Transverse colon (tissue), 4 donors: ENCODE measurements at regions not wholly inside any gene's neighbourhood (a gene's known extent, or its start where the extent isn't known, plus 50 kb on each side); places are given as distances from the start of the nearest gene placed in this dataset.

Experiments
- CTCF ChIP-seq, 5 experiments: fragments of 200-600 bp in 3 of 5; fragments of 450-650 bp in 2 of 5; sonication (generic) in 3 of 5; IDR thresholded peaks; 1 replicate in 2 of 5; 2 replicates in 3 of 5; pipeline ENCODE4 v1.5.1; 2016 to 2017; ENCODE audit warnings: antibody characterized with exemption in 5 of 5, inconsistent platforms in 3 of 5, mild to moderate bottlenecking in 2 of 5, moderate library complexity in 1 of 5
- EP300 ChIP-seq: sonication (generic); formaldehyde crosslinking; IDR thresholded peaks from one replicate; pipeline ENCODE4 v1.6.1; 2017; ENCODE audit warnings: antibody characterized with exemption, low read depth
- POLR2A ChIP-seq: fragments of 450-650 bp; IDR thresholded peaks from one replicate; pipeline ENCODE4 v1.6.1; 2016; ENCODE audit warnings: antibody characterized with exemption, mild to moderate bottlenecking, moderate library complexity
- POLR2AphosphoS5 ChIP-seq, 3 donors: sonication (generic); formaldehyde crosslinking; IDR thresholded peaks; one replicate each; pipeline ENCODE4 v1.6.1; 2016; ENCODE audit warnings: antibody characterized with exemption in 3 of 3

DNA sequence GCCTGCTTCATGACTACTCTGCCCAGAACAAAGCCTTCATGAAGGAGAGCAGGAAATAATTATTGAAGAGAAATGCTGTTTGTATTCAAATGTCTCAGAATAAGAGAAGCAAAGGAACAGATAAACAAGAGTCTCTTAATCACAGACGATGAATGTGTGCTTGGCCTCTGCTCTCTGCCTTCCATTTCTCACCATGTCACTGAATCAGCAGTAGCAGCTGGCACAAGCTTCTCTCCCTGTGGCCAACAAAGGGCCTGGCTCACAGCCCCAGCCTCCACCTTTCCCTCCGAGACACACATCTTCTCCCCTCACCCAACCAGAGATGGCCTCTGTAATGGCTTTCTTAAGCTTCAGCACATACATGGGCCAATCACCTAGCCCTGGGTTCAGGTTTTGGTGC is 128.1 kb upstream of the SLIT3 start:
- TF ChIP-seq CTCF (IDR thresholded peaks at IDR 0.05) (no peak), POLR2A (no peak), EP300 (no peak), POLR2AphosphoS5 (IDR thresholded peaks at IDR 0.05) (no peak)
